Left ventricle myocardium inferior (tissue), 1 donor: ENCODE measurements at regions not wholly inside any gene's neighbourhood (a gene's known extent, or its start where the extent isn't known, plus 50 kb on each side); places are given as distances from the start of the nearest gene placed in this dataset.
"Not testable (repeated sequence)": the region's sequence is repeated elsewhere in the genome, so short reads cannot be mapped to it uniquely, and the experiment has no call there.

ENCODE experiments used
- DNase-seq: peaks from one replicate; pipeline ENCODE4 v3.0.0-alpha.2; 2020
- H3K27ac ChIP-seq: fragments of 200-600 bp; replicated peaks from 2 replicates; pipeline ENCODE4 v1.8.0; 2021
- H3K27me3 ChIP-seq: fragments of 200-600 bp; 2 replicates; pipeline ENCODE4 v1.8.0; 2021; ENCODE audit warnings: low read depth
- H3K36me3 ChIP-seq: fragments of 200-600 bp; 2 replicates; pipeline ENCODE4 v1.8.0; 2021
- H3K4me1 ChIP-seq: fragments of 200-600 bp; 2 replicates; pipeline ENCODE4 v1.8.0; 2021
- H3K4me3 ChIP-seq: fragments of 200-600 bp; 2 replicates; pipeline ENCODE4 v1.8.0; 2021; ENCODE audit warnings: mild to moderate bottlenecking, moderate library complexity
- H3K9me3 ChIP-seq: fragments of 200-600 bp; replicated peaks from 2 replicates; pipeline ENCODE4 v1.8.0; 2021
- CTCF ChIP-seq: fragments of 200-600 bp; IDR thresholded peaks from 2 replicates; pipeline ENCODE4 v1.8.0; 2021; ENCODE audit warnings: antibody characterized with exemption, mild to moderate bottlenecking, borderline replicate concordance
- intact Hi-C: fragments of 100-400 bp; cut with micrococcal nuclease; formaldehyde crosslinking; loops from one replicate; pipeline ENCODE4 v1.11.0; 2022
- donor health status: DM: no; HTN: yes; CAD: no; lungs with severe emphysema.

- no peaks in the 10 kb centered on the region for H3K27me3 ChIP-seq
- no peak for DNase-seq
- H3K36me3 ChIP-seq = no peaks in the 10 kb centered on the region
- no peak overlapping the region for H3K4me3 ChIP-seq
- intact Hi-C loops = no loop called here
- no peaks in the 10 kb centered on the region for H3K4me1 ChIP-seq
- no peaks in the 10 kb centered on the region for H3K9me3 ChIP-seq
- TF ChIP-seq CTCF = no peak
- H3K27ac ChIP-seq = no peak overlapping the region
These were observed 70.4 kb downstream of the TDRD15 start for GRCh38 chr2:21194147-21194546.

- intact Hi-C loops = no loop called here
- TF ChIP-seq CTCF = no peak
- Histone ChIP-seq H3K36me3 (no peaks in the 10 kb centered on the region), H3K4me3 (no peak overlapping the region), H3K27me3 (no peaks in the 10 kb centered on the region), H3K9me3 (no peaks in the 10 kb centered on the region), H3K4me1 (no peaks in the 10 kb centered on the region), H3K27ac (no peak overlapping the region)
- no peak for DNase-seq
These were observed 71.1 kb downstream of the TDRD15 start for GRCh38 chr2:21194858-21195271.

GRCh38 chr2:21195326-21195725 is 71.6 kb downstream of the TDRD15 start:
- Histone ChIP-seq H3K36me3 (no peaks in the 10 kb centered on the region), H3K4me3 (no peak overlapping the region), H3K27me3 (no peaks in the 10 kb centered on the region), H3K27ac (no peak overlapping the region), H3K4me1 (no peaks in the 10 kb centered on the region), H3K9me3 (no peaks in the 10 kb centered on the region)
- intact Hi-C loops = no loop called here
- no peak for TF ChIP-seq CTCF
- DNase-seq = no peak

- Histone ChIP-seq H3K4me1 (no peaks in the 10 kb centered on the region), H3K27ac (no peak overlapping the region), H3K27me3 (no peaks in the 10 kb centered on the region), H3K9me3 (no peaks in the 10 kb centered on the region), H3K36me3 (no peaks in the 10 kb centered on the region), H3K4me3 (no peak overlapping the region)
- TF ChIP-seq CTCF = no peak
- intact Hi-C loops = no loop called here
- DNase-seq = no peak
These were observed 74.9 kb downstream of the TDRD15 start for GRCh38 chr2:21198637-21199036.

- Histone ChIP-seq H3K27ac (no peak overlapping the region), H3K4me1 (no peaks in the 10 kb centered on the region)
- TF ChIP-seq CTCF = no peak
These were observed 80.2 kb downstream of the TDRD15 start for GRCh38 chr2:21203976-21204375.

GRCh38 chr2:21214085-21214484 is 90.3 kb downstream of the TDRD15 start:
- H3K27ac ChIP-seq, H3K4me1 ChIP-seq, H3K9me3 ChIP-seq, H3K27me3 ChIP-seq, intact Hi-C loops, DNase-seq, H3K4me3 ChIP-seq, H3K36me3 ChIP-seq: not testable (repeated sequence)

More at GRCh38 chr2:21203976-21204375, 80.2 kb downstream of the TDRD15 start:
- no peaks in the 10 kb centered on the region for H3K9me3 ChIP-seq
- no peaks in the 10 kb centered on the region for H3K36me3 ChIP-seq
- H3K27me3 ChIP-seq = no peaks in the 10 kb centered on the region
- intact Hi-C loops = no loop called here
- H3K4me3 ChIP-seq = no peak overlapping the region
- no peak for DNase-seq
